HG03460 (cell line): ENCODE measurements at regions not wholly inside any gene's neighbourhood (a gene's known extent, or its start where the extent isn't known, plus 50 kb on each side); places are given as distances from the start of the nearest gene placed in this dataset.

Source experiments
- ATAC-seq: cut with Tn5 transposase; IDR thresholded peaks from one replicate; pipeline ENCODE4 v1.9.1; 2021; ENCODE audit not compliant: unreplicated experiment

- ATAC-seq, result peak; percentile 59
Observed at GRCh38 chrX:30414144-30414543, 105.0 kb upstream of the NR0B1 start.

GRCh38 chrX:30402366-30402765 lies 93.2 kb upstream of the NR0B1 start:
- ATAC-seq, result no peak

- no peak for ATAC-seq
Observed at GRCh38 chrX:30388325-30388724, 79.1 kb upstream of the NR0B1 start.

- no peak for ATAC-seq
Observed at GRCh38 chrX:30373951-30374350, 64.8 kb upstream of the NR0B1 start.

GRCh38 chrX:30373479-30373878 lies 64.3 kb upstream of the NR0B1 start:
- ATAC-seq, result no peak

GRCh38 chrX:30364229-30364628 lies 55.0 kb upstream of the NR0B1 start:
- ATAC-seq, result no peak
